Karpas-422 (cell line): ENCODE measurements at regions not wholly inside any gene's neighbourhood (a gene's known extent, or its start where the extent isn't known, plus 50 kb on each side); places are given as distances from the start of the nearest gene placed in this dataset.
"Not testable (repeated sequence)": the region's sequence is repeated elsewhere in the genome, so short reads cannot be mapped to it uniquely, and the experiment has no call there.

Source experiments
- DNase-seq: peaks from one replicate; pipeline ENCODE4 v3.0.0-alpha.2; 2015
- H2AFZ ChIP-seq: fragments of 200-600 bp; sonication (generic); 2 replicates; pipeline ENCODE4 v1.6.1; 2014; ENCODE audit warnings: antibody characterized with exemption, low read length, mixed read lengths
- H3K27ac ChIP-seq: fragments of 200-600 bp; sonication (generic); 2 replicates; pipeline ENCODE4 v1.5.1; 2014; ENCODE audit warnings: mild to moderate bottlenecking, low read length, moderate library complexity
- H3K27me3 ChIP-seq: fragments of 200-600 bp; sonication (generic); 2 replicates; pipeline ENCODE4 v1.6.1; 2014; ENCODE audit warnings: low read length, mixed read lengths
- H3K36me3 ChIP-seq: fragments of 200-600 bp; sonication (generic); 2 replicates; pipeline ENCODE4 v1.6.1; 2014; ENCODE audit warnings: low read length, mixed read lengths; ENCODE audit not compliant: insufficient read depth
- H3K4me1 ChIP-seq: fragments of 200-600 bp; sonication (generic); 2 replicates; pipeline ENCODE4 v1.6.1; 2014; ENCODE audit warnings: mild to moderate bottlenecking, low read length, mixed read lengths
- H3K4me2 ChIP-seq: fragments of 200-600 bp; sonication (generic); 2 replicates; pipeline ENCODE4 v1.6.1; 2014; ENCODE audit warnings: low read length, low read depth, mild to moderate bottlenecking; ENCODE audit not compliant: poor library complexity, severe bottlenecking
- H3K4me3 ChIP-seq: fragments of 200-600 bp; sonication (generic); 2 replicates; pipeline ENCODE4 v1.5.1; 2014; ENCODE audit warnings: mild to moderate bottlenecking, antibody characterized with exemption, low read length, mixed read lengths
- H3K79me2 ChIP-seq: fragments of 200-600 bp; sonication (generic); 2 replicates; pipeline ENCODE4 v1.6.1; 2014; ENCODE audit warnings: mild to moderate bottlenecking, low read length, mixed read lengths
- H3K9ac ChIP-seq: fragments of 200-600 bp; sonication (generic); 2 replicates; pipeline ENCODE4 v1.6.0; 2014; ENCODE audit warnings: low read length
- H3K9me2 ChIP-seq: fragments of 200-600 bp; sonication (generic), shearing (Covaris generic); replicated peaks from 2 replicates; pipeline ENCODE4 v1.6.0; 2014; ENCODE audit warnings: mild to moderate bottlenecking, low read length, moderate library complexity; ENCODE audit not compliant: insufficient read depth
- H3K9me3 ChIP-seq: fragments of 300-700, 200-600 bp; sonication (generic); 2 replicates; pipeline ENCODE4 v1.6.1; 2014; ENCODE audit warnings: low read length, mixed read lengths
- H4K20me1 ChIP-seq: fragments of 200-600 bp; sonication (generic); 2 replicates; pipeline ENCODE4 v1.6.1; 2014; ENCODE audit warnings: mild to moderate bottlenecking, antibody characterized with exemption, low read length, low read depth; ENCODE audit not compliant: insufficient read depth

DNA sequence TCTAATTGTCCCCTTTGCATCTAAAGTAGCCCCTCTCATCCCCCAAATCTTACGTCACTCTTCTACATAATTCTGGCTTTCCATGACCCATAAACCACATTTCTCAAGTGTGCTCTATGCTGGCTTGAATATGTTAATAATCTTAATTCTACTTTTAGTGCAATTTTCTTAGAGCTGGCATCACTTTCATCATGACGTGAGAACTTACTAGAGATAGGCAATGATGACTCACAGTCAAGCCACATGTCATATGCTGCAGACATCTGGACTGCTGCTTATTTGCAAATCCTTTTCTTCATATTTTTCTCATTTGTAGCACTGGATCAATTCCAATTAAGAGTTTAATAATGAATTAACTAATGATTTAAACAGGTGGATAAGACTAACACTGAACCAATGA lies 260.7 kb upstream of the PRKCQ start:
- no peaks in the 10 kb centered on the region for H3K36me3 ChIP-seq
- H3K27me3 ChIP-seq, result no peaks in the 10 kb centered on the region
- H3K9me3 ChIP-seq, result no peaks in the 10 kb centered on the region
- H3K4me1 ChIP-seq, result peaks cover 4% of the 10 kb centered on the region
- no peak overlapping the region for H3K4me2 ChIP-seq
- no peak overlapping the region for H2AFZ ChIP-seq
- no peak overlapping the region for H3K4me3 ChIP-seq
- H3K79me2 ChIP-seq, result no peaks in the 10 kb centered on the region
- H3K9ac ChIP-seq, result no peak overlapping the region
- H3K9me2 ChIP-seq, result no peaks in the 10 kb centered on the region
- no peaks in the 10 kb centered on the region for H4K20me1 ChIP-seq
- DNase-seq, result no peak
- no peak overlapping the region for H3K27ac ChIP-seq

DNA sequence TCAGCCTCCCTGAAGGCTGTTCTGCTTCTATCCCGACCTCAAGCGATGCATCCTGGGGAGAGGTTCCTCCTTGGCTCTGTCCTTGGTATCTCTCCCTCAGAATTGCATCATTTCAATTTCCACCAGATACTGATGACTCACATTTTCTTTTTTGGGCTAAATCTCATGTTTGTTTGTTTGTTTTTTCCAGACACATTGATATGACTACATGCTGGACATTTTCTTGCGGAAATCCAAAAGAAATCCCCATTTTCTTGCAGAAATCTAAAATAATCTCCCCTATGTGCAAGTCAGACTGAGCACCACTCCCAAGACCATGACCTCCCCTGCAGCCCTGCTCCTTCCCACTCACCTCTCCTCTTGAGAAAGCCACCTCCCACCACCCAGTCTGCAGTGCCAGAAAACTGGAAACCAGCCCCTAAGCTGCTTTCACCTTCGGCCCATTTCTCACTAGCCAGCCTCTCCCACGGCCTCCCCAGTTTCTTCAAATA lies 260.2 kb upstream of the PRKCQ start:
- H3K27ac ChIP-seq, result no peak overlapping the region
- DNase-seq, result no peak
- no peak overlapping the region for H2AFZ ChIP-seq
- H3K4me3 ChIP-seq, result no peak overlapping the region
- H3K9ac ChIP-seq, result no peak overlapping the region
- no peaks in the 10 kb centered on the region for H4K20me1 ChIP-seq
- H3K9me3 ChIP-seq, result no peaks in the 10 kb centered on the region
- H3K9me2 ChIP-seq, result no peaks in the 10 kb centered on the region
- no peaks in the 10 kb centered on the region for H3K79me2 ChIP-seq
- no peak overlapping the region for H3K4me2 ChIP-seq
- peaks cover 4% of the 10 kb centered on the region for H3K4me1 ChIP-seq
- no peaks in the 10 kb centered on the region for H3K27me3 ChIP-seq
- no peaks in the 10 kb centered on the region for H3K36me3 ChIP-seq

GRCh38 chr10:6838118-6838517 lies 258.0 kb upstream of the PRKCQ start:
- Histone ChIP-seq H3K4me3 (no peak overlapping the region), H4K20me1 (no peaks in the 10 kb centered on the region), H3K9ac (no peak overlapping the region), H3K4me2 (no peak overlapping the region), H3K79me2 (no peaks in the 10 kb centered on the region), H2AFZ (no peak overlapping the region), H3K27me3 (no peaks in the 10 kb centered on the region), H3K9me2 (no peaks in the 10 kb centered on the region), H3K9me3 (no peaks in the 10 kb centered on the region), H3K4me1 (no peaks in the 10 kb centered on the region), H3K27ac (no peak overlapping the region), H3K36me3 (no peaks in the 10 kb centered on the region)
- peak; percentile 53 for DNase-seq

DNA sequence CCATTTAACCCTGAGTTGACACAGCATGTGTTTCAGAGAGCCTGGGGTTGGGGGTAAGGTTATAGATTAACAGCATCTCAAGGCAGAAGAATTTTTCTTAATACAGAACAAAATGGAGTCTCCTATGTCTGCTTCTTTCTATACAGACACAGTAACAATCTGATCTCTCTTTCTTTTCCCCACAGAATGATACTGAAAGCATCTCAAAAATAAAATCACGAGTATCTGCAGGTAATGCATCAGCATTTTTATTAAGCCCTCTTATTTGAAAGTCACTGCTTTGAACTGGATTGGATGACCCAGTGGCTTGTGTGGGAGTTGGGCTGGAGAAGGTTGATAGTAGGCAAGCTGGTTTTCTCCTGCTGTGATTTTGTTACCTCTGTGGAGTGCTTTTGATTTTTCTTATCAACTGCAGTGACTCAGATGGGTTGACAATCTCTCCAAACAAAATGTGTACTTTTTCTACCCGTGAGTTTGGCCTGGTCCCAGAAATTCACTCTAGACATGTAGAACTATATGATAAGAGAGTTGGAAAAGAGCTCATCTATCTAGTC lies 253.5 kb upstream of the PRKCQ start:
- no peaks in the 10 kb centered on the region for H3K9me3 ChIP-seq
- H3K27ac ChIP-seq, result no peak overlapping the region
- H3K4me1 ChIP-seq, result no peaks in the 10 kb centered on the region
- H3K27me3 ChIP-seq, result no peaks in the 10 kb centered on the region
- H3K36me3 ChIP-seq, result no peaks in the 10 kb centered on the region
- no peaks in the 10 kb centered on the region for H3K9me2 ChIP-seq
- DNase-seq, result no peak
- no peak overlapping the region for H3K4me3 ChIP-seq
- no peak overlapping the region for H3K9ac ChIP-seq
- H2AFZ ChIP-seq, result no peak overlapping the region
- no peaks in the 10 kb centered on the region for H4K20me1 ChIP-seq
- H3K79me2 ChIP-seq, result no peaks in the 10 kb centered on the region
- H3K4me2 ChIP-seq, result no peak overlapping the region

DNA sequence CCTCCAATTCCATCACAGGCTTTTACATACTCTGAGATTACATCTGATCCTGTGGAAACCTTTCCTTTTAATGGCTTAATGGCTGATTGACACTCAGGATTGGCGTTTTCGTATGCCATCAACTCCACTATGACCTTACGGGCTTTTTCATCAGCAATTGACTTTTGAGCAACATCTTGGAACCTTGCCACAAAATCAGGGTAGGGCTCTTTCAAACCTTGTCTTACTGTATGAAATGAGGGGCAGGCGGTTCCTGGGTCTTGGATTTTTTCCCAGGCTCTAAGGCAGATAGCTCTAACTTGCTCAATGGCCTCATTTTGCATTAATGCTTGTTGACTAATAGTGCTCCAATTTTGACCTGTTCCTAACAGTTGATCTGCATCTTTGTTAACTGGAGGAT lies 250.9 kb upstream of the PRKCQ start:
- H3K4me3 ChIP-seq, DNase-seq, H3K27me3 ChIP-seq, H3K9me2 ChIP-seq, H3K36me3 ChIP-seq, H3K27ac ChIP-seq, H2AFZ ChIP-seq, H3K9ac ChIP-seq, H3K79me2 ChIP-seq, H3K9me3 ChIP-seq, H3K4me1 ChIP-seq, H4K20me1 ChIP-seq, H3K4me2 ChIP-seq: not testable (repeated sequence)

DNA sequence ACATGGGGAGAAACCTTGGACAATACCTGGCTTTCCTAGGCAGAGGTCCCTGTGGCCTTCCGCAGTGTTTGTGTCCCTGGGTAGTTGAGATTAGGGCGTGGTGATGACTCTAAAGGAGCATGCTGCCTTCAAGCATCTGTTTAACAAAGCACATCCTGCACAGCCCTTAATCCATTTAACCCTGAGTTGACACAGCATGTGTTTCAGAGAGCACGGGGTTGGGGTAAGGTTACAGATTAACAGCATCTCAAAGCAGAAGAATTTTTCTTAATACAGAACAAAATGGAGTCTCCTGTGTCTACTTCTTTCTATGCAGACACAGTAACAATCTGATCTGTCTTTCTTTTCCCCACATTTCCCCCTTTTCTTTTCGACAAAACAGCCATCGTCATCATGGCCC lies 244.7 kb upstream of the PRKCQ start:
- DNase-seq, H3K4me3 ChIP-seq, H3K9me2 ChIP-seq, H3K4me2 ChIP-seq, H3K36me3 ChIP-seq, H2AFZ ChIP-seq, H3K9me3 ChIP-seq, H3K4me1 ChIP-seq, H4K20me1 ChIP-seq, H3K79me2 ChIP-seq, H3K27me3 ChIP-seq, H3K27ac ChIP-seq, H3K9ac ChIP-seq: not testable (repeated sequence)

DNA sequence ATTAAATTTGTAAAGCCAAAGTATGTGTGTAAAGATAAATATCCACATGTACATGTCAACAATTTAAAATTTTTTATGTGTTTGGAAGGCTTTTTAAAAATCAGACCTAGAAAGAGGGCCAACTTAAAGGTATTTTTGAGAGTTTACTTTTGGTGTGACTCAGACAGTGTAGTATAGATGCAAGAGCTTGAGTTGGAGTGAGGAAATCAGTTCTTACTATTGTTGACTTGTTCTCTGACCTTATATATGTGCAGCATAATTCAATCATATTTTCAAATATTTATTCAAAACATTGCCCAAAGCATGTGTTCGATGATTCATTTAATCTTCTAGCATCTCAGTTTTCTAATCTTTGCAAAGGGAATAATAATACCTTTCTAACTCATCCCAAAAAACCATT lies 243.7 kb upstream of the PRKCQ start:
- Histone ChIP-seq H2AFZ (no peak overlapping the region), H3K27me3 (no peaks in the 10 kb centered on the region), H3K9me2 (no peaks in the 10 kb centered on the region), H3K9me3 (no peaks in the 10 kb centered on the region), H3K79me2 (no peaks in the 10 kb centered on the region), H4K20me1 (no peaks in the 10 kb centered on the region), H3K27ac (no peak overlapping the region), H3K9ac (no peak overlapping the region), H3K4me2 (no peak overlapping the region), H3K4me3 (no peak overlapping the region), H3K36me3 (no peaks in the 10 kb centered on the region), H3K4me1 (no peaks in the 10 kb centered on the region)
- no peak for DNase-seq

GRCh38 chr10:6819301-6819700 lies 239.2 kb upstream of the PRKCQ start:
- Histone ChIP-seq H3K9me3 (no peaks in the 10 kb centered on the region), H3K79me2 (no peaks in the 10 kb centered on the region), H3K27ac (no peak overlapping the region), H3K9me2 (no peaks in the 10 kb centered on the region), H3K9ac (no peak overlapping the region), H3K4me2 (no peak overlapping the region), H4K20me1 (no peaks in the 10 kb centered on the region), H3K4me3 (no peak overlapping the region), H3K4me1 (no peaks in the 10 kb centered on the region), H2AFZ (no peak overlapping the region), H3K27me3 (no peaks in the 10 kb centered on the region), H3K36me3 (no peaks in the 10 kb centered on the region)
- no peak for DNase-seq

GRCh38 chr10:6817770-6818169 lies 237.7 kb upstream of the PRKCQ start:
- H3K4me1 ChIP-seq, result no peaks in the 10 kb centered on the region
- no peak overlapping the region for H3K4me3 ChIP-seq
- H3K4me2 ChIP-seq, result no peak overlapping the region
- no peaks in the 10 kb centered on the region for H4K20me1 ChIP-seq
- H3K27ac ChIP-seq, result no peak overlapping the region
- H3K9me2 ChIP-seq, result no peaks in the 10 kb centered on the region
- DNase-seq, result no peak
- no peaks in the 10 kb centered on the region for H3K9me3 ChIP-seq
- no peaks in the 10 kb centered on the region for H3K36me3 ChIP-seq
- H3K27me3 ChIP-seq, result no peaks in the 10 kb centered on the region
- H3K79me2 ChIP-seq, result no peaks in the 10 kb centered on the region
- H2AFZ ChIP-seq, result no peak overlapping the region
- H3K9ac ChIP-seq, result no peak overlapping the region
